ENCODE measurements at regions not wholly inside any gene's neighbourhood (a gene's known extent, or its start where the extent isn't known, plus 50 kb on each side); places are given as distances from the start of the nearest gene placed in this dataset.

DNA sequence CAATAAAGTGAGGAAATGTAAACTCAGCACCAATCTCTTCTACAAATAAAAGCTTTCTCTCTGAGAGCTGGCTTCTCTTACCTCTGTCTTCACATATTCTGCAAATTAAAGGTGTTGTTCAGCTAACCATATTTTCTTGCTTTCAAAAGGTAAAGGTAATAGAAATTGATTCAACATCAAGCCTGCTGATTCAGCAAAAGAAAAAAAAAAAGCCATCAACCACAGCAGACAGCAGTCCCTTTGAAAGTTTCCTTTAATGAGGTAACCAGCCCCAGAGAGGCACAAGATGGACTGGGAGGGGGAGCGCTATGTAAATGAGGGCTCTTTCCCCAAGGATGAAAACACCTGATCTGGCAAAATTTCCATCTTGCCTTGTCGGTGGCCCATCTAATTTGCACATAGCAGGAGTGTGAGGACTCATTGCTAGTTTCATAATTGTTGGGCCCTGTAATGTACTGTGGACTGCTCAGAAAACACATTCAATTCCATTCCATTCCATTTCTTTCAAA, 154.9 kb upstream of the SOX11 start:
- no peaks in the 10 kb centered on the region for H3K36me3 Mint-ChIP-seq
- ChIA-PET CTCF (no interaction called here), POLR2A (no interaction called here)
- no peak overlapping the region for H3K27ac Mint-ChIP-seq
- intact Hi-C loops (cut with micrococcal nuclease): no loop called here
- H3K4me1 Mint-ChIP-seq (ENCODE audit: low read depth): no peaks in the 10 kb centered on the region
- no peak overlapping the region for H3K4me3 Mint-ChIP-seq
- no peak for DNase-seq
- no peaks in the 10 kb centered on the region for H3K27me3 Mint-ChIP-seq
- H3K9me3 Mint-ChIP-seq: peaks cover 2% of the 10 kb centered on the region

DNA sequence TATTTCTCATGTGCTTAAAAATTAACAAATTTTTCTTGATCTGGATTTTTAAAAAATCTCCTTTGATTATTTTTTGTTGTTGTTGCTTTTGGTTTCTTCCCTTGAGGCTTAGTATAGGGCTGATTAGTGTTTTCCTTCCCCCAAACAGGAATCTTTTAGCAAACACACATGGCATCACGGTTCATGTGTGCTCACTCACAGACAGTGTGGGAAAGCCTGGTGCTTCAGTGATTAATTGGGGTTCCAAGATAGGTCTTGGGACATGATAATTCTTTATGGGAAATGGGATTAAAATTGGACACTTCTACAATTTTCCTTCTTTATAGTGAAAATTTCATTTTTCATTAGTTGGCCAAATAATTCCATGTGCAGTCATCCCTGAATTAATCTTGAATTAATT, 153.9 kb upstream of the SOX11 start:
- CTCF ChIA-PET: no interaction called here

DNA sequence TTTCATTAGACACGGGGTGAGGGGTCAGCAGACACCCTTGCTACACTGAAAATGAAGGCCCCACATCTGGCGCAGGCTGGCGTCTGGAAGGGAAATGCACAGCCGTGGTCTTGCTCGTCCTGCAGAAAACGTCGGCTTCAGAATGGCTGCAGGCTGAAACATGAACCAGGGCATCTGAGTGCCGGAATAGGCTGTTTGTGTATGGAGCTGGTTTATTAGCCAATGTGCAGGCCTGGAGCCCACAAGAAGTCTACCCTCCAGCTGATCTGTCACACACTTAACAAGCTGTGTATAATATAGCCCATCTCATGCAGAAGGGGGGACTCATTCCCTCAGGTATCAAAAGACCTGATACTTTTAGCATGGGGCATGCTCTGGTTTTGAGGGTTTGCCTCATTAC, 153.4 kb upstream of the SOX11 start:
- intact Hi-C loops (cut with micrococcal nuclease): no loop called here
- Mint-ChIP-seq H3K36me3 (no peaks in the 10 kb centered on the region), H3K4me1 (ENCODE audit: low read depth) (no peaks in the 10 kb centered on the region), H3K27ac (no peak overlapping the region), H3K27me3 (no peaks in the 10 kb centered on the region), H3K4me3 (no peak overlapping the region), H3K9me3 (peaks cover 5% of the 10 kb centered on the region)
- ChIA-PET CTCF (no interaction called here), POLR2A (no interaction called here)
- no peak for DNase-seq

More for the DNA sequence above, 153.9 kb upstream of the SOX11 start:
- Mint-ChIP-seq H3K36me3 (no peaks in the 10 kb centered on the region), H3K27me3 (no peaks in the 10 kb centered on the region), H3K27ac (no peak overlapping the region), H3K4me3 (no peak overlapping the region), H3K4me1 (ENCODE audit: low read depth) (no peaks in the 10 kb centered on the region), H3K9me3 (peaks cover under 1% of the 10 kb centered on the region)
- POLR2A ChIA-PET: no interaction called here
- no peak for DNase-seq
- intact Hi-C loops (cut with micrococcal nuclease): no loop called here

DNA sequence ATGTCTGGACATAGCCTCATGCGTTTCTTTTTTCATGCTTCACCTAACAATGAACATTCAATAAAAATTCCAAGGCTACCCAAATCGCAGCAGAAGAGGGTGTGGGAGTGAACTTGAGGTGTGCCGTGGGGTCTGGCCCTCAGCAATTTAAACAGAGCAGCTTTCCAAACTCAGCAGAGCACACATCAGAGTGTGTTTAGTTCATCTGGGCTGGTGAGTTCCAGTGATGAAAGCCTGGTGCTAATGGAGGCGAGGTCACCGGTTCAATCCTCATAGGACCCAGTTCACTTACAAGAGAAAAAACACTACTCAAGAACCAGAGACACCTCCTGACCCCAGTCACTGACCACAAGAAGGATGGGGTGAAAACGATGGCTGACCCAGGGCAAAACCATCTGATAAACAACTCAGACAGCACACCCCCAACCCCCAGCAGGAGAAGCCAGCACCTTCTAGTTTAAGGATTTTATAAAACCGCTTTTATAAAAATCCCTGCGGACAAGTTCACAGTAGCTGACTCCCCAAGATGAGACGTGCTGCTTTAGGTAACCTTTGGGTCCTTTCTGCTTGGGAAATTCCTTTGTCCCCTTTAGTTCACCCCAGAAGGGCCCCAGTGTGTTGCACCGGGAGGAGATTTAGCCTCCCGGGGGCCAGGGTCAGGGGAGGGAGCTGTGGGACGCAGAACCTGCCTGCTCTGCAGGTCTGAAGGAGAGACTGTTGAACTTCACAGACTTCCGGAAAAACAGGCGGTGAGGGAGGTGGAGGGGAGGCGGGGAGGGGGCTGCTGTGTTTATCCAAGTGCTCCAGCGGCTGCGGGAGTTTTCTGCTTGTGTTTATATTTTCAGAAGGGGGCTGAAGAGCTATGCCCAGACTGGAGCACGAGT, 152.7 kb upstream of the SOX11 start:
- no peaks in the 10 kb centered on the region for H3K4me1 Mint-ChIP-seq (ENCODE audit: low read depth)
- no peak overlapping the region for H3K4me3 Mint-ChIP-seq
- no peak overlapping the region for H3K27ac Mint-ChIP-seq
- no peak for DNase-seq
- POLR2A ChIA-PET: no interaction called here
- CTCF ChIA-PET: no interaction called here
- intact Hi-C loops (cut with micrococcal nuclease): no loop called here
- H3K36me3 Mint-ChIP-seq: no peaks in the 10 kb centered on the region
- peaks cover 11% of the 10 kb centered on the region for H3K9me3 Mint-ChIP-seq
- H3K27me3 Mint-ChIP-seq: no peaks in the 10 kb centered on the region

DNA sequence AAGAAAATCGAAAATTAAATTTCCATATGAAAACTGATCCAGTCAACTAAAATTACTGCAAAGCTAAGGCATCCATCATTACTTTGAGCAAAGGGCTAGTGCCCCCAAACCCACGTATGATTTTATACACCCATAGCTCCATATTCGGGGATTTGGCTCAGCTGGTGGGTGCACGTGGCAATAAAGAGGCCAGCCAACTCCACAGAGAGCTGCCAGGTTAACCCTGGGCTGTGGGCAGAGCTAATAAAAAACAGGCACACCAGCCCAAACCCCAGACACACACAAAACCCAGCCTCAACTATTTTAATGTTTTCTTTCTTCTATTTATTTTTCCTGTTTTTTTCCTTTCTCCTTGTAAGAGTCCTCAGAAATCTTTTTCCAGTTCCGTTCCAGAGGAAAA, 151.3 kb upstream of the SOX11 start:
- Mint-ChIP-seq H3K27me3 (no peaks in the 10 kb centered on the region), H3K9me3 (peaks cover 18% of the 10 kb centered on the region), H3K36me3 (no peaks in the 10 kb centered on the region), H3K27ac (no peak overlapping the region), H3K4me1 (ENCODE audit: low read depth) (no peaks in the 10 kb centered on the region), H3K4me3 (no peak overlapping the region)
- intact Hi-C loops (cut with micrococcal nuclease): no loop called here
- CTCF ChIA-PET: interaction anchor here (0.6 kb wide), 1 partner anchor 9 kb away, joined by 5 read pairs; no protein-coding TSS in a partner anchor
- POLR2A ChIA-PET: no interaction called here
- no peak for DNase-seq

DNA sequence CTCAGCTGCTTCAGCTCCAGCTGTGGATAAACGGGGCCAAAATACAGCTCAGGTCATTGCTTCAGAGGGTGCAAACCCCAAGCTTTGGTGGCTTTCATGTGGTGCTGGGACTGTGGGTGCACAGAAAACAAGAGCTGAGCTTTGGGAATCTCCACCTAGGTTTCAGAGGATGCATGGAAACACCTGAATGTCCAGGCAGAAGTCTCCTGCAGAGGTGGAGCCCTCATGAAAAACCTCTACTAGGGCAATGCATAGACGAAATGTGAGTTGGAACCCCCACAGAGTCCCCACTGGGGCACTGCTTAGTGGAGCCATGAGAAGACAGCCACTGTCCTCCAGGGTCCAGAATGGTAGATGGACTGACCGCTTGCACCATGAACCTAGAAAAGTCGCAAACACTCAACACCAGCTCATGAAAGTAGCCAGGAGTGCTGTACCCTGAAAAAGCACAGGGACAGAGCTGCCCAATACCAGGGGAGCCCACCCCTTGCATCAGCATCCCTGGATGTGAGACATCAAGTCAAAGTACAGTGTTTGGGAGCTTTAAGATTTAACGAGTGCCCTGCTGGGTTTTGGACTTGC, 147.9 kb upstream of the SOX11 start:
- H3K27ac Mint-ChIP-seq: no peak overlapping the region
- no peak overlapping the region for H3K4me3 Mint-ChIP-seq
- POLR2A ChIA-PET: no interaction called here
- intact Hi-C loops (cut with micrococcal nuclease): no loop called here
- CTCF ChIA-PET: no interaction called here
- no peaks in the 10 kb centered on the region for H3K27me3 Mint-ChIP-seq
- H3K36me3 Mint-ChIP-seq: no peaks in the 10 kb centered on the region
- H3K4me1 Mint-ChIP-seq (ENCODE audit: low read depth): no peaks in the 10 kb centered on the region
- DNase-seq: no peak
- peaks cover 18% of the 10 kb centered on the region for H3K9me3 Mint-ChIP-seq

DNA sequence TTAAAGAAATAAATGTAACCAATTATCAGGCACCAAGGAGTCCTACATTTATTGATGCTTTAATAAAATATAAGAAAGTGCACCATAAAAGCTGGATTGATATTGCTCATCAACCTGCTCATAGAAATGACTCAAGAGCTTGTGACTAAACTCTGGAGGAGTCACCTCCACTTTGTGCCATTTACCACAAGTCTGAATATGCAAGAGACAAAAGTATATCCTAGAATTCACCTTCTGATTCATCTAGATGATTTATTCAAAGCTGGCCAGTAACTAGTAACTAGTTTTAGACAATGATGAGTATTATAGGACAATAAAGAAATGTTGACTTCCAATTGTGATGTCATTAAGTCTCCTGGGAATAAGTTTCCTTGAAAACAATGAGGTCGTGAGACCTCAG, 146.0 kb upstream of the SOX11 start:
- intact Hi-C loops (cut with micrococcal nuclease): no loop called here
- CTCF ChIA-PET: no interaction called here
- POLR2A ChIA-PET: no interaction called here
- Mint-ChIP-seq H3K9me3 (peaks cover 18% of the 10 kb centered on the region), H3K27ac (no peak overlapping the region), H3K4me3 (no peak overlapping the region), H3K4me1 (ENCODE audit: low read depth) (no peaks in the 10 kb centered on the region), H3K27me3 (no peaks in the 10 kb centered on the region), H3K36me3 (no peaks in the 10 kb centered on the region)
- DNase-seq: no peak

DNA sequence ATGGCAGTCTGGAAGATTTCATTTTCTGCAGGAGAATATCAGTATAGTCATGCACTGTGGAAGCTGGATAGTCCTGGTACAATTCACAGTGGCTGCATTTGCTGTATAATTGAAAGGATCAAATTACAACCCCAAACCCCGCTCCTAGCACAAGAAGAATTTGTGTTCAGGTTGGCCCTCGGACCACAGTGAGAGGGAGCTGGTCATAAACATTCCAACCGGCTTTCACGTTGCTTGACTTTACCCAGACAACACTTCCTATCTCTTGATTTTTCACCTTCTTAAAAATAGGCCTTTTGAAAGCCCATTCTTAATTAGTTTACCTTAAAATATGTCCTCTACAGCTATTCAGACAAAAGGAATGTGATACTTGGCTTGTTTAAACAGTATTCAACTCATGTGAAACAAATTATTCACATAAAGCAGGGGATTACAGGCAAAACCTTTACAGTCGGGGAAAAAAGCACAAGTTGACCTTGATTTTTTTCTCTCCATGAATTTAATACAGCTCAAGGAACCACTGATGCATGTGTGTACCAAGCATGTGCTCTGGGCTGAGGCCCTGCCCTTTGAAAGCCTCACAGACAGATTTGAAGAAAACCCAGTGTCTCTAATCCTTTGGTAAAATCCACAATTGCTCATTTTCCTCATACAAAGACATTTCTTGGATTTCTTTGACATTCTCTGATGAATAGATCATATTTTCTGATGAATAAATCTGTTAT, 143.0 kb upstream of the SOX11 start:
- no peaks in the 10 kb centered on the region for H3K36me3 Mint-ChIP-seq
- H3K9me3 Mint-ChIP-seq: peaks cover 16% of the 10 kb centered on the region
- no peak overlapping the region for H3K4me3 Mint-ChIP-seq
- intact Hi-C loops (cut with micrococcal nuclease): no loop called here
- no peaks in the 10 kb centered on the region for H3K4me1 Mint-ChIP-seq (ENCODE audit: low read depth)
- no peak overlapping the region for H3K27ac Mint-ChIP-seq
- CTCF ChIA-PET: no interaction called here
- DNase-seq: no peak
- POLR2A ChIA-PET: no interaction called here
- no peaks in the 10 kb centered on the region for H3K27me3 Mint-ChIP-seq

DNA sequence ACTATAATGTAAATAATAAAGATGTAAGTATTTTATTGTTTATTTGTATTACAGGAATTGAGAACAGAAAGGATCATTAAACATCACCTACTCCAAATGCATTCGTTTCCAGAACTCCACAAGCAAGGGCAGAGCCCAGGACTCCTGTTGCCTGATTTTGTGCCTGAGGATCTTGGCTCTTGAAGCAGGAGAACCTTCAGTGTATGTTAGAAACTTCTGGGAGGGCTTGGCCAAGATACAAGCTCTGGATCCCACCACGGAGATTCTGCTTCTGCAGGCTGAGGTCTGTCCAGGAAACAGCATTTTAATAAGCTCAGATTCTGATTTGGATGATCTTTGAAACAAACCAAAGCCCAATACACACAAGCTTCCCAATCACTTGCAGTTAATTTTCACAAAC, 142.4 kb upstream of the SOX11 start:
- peaks cover 9% of the 10 kb centered on the region for H3K9me3 Mint-ChIP-seq
- no peak overlapping the region for H3K4me3 Mint-ChIP-seq
- no peaks in the 10 kb centered on the region for H3K27me3 Mint-ChIP-seq
- intact Hi-C loops (cut with micrococcal nuclease): no loop called here
- POLR2A ChIA-PET: no interaction called here
- no peaks in the 10 kb centered on the region for H3K4me1 Mint-ChIP-seq (ENCODE audit: low read depth)
- H3K36me3 Mint-ChIP-seq: no peaks in the 10 kb centered on the region
- H3K27ac Mint-ChIP-seq: no peak overlapping the region
- CTCF ChIA-PET: no interaction called here
- DNase-seq: no peak

DNA sequence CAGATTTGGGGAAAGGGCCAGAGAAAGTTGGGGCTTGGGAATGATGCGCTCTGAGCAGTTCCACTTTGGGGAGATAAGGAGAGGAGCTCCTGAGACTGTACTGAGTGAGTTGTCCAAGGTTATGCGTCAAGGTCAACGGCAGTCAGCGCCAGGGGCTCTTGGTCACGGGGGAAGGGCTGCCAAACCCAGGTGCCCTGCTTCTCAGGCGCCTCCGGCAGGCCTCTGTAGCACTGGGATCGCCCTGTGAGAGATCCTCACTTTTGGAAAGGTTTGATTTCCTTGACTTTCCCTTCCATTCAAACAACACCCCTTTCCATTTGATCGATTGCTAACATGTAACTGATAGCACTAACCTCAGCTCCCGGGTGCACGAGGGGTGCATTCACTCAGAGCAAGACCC, 136.5 kb upstream of the SOX11 start:
- Mint-ChIP-seq H3K36me3 (no peaks in the 10 kb centered on the region), H3K27ac (no peak overlapping the region), H3K27me3 (no peaks in the 10 kb centered on the region), H3K4me3 (no peak overlapping the region), H3K9me3 (peaks cover 13% of the 10 kb centered on the region), H3K4me1 (ENCODE audit: low read depth) (no peaks in the 10 kb centered on the region)
- intact Hi-C loops (cut with micrococcal nuclease): no loop called here
- DNase-seq: no peak
- ChIA-PET CTCF (no interaction called here), POLR2A (interaction anchor here (0.5 kb wide), 1 partner anchor 82 kb away, joined by 3 read pairs; no protein-coding TSS in a partner anchor)

DNA sequence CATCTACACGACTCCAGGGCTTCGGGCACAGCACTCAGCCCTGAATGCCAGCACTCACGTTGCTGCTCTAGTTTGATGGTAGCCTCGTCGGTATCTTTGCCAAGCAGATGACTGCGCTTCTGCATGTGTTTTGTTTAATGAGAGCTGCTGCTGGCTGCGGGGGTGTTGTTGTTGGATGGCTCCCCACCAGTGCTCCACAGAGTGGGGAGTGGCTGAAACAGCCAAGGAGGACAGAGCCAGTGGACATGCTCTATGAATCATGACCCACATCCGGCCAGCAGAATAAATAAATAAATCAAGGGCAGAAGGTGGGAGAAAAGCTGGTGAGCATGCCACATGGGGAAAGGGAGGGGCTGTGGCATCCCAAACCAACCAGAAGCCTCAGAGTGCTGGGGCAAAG, 131.2 kb upstream of the SOX11 start:
- ChIA-PET CTCF (no interaction called here), POLR2A (no interaction called here)
- Mint-ChIP-seq H3K36me3 (no peaks in the 10 kb centered on the region), H3K9me3 (peaks cover 8% of the 10 kb centered on the region), H3K4me1 (ENCODE audit: low read depth) (no peaks in the 10 kb centered on the region), H3K27ac (no peak overlapping the region), H3K4me3 (no peak overlapping the region), H3K27me3 (no peaks in the 10 kb centered on the region)
- intact Hi-C loops (cut with micrococcal nuclease): no loop called here
- DNase-seq: no peak

DNA sequence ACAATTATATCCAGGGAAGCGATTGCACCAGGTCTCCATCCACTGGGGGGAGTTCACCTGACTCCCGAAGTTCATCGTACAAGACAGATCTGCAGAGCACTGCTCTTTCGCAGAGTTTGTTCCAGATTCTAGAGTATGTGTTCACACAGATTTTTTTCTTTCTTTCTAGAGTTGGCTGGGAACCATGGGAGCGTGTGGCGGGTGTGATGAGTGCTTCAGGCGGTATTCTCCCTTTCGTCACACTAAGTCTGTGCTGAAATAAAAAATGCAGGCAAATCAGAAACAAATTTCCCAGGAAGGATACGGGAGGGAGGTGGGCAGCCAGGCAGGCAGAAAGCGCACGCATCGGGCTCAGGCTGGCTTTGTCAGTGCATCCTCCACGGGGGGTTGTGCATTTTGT, 129.8 kb upstream of the SOX11 start:
- Mint-ChIP-seq H3K27ac (no peak overlapping the region), H3K9me3 (peaks cover 8% of the 10 kb centered on the region), H3K36me3 (no peaks in the 10 kb centered on the region), H3K27me3 (no peaks in the 10 kb centered on the region), H3K4me1 (ENCODE audit: low read depth) (no peaks in the 10 kb centered on the region), H3K4me3 (no peak overlapping the region)
- no peak for DNase-seq
- ChIA-PET CTCF (no interaction called here), POLR2A (no interaction called here)
- intact Hi-C loops (cut with micrococcal nuclease): no loop called here

Data from activated CD4-positive, alpha-beta memory T cell treated with anti-CD3 and anti-CD28 coated beads for 36 hours (primary cell).